GM12878 (cell line): ENCODE measurements at regions not wholly inside any gene's neighbourhood (a gene's known extent, or its start where the extent isn't known, plus 50 kb on each side); places are given as distances from the start of the nearest gene placed in this dataset.

Source experiments
- ATAC-seq: fragments of 200-7000 bp; cut with Tn5 transposase; 3 replicates; pipeline ENCODE4 v1.9.1; 2020; ENCODE audit warnings: mild to moderate bottlenecking, moderate library complexity
- BruUV-seq: library from RNA; stranded (reverse); fragments of 400-500 nt; replicated peaks from 2 replicates; lab custom pipeline; 2021; lab: Mats Ljungman, UMichigan
- CTCF ChIA-PET: fragments of 300-600 bp; sonication (Branson Sonifier 250); formaldehyde crosslinking; extraction: SDS; loops from one replicate; lab custom pipeline; 2021; ENCODE audit warnings: inconsistent platforms; lab: Yijun Ruan, JAX
- POLR2A ChIA-PET: fragments of 350-600 bp; formaldehyde crosslinking; extraction: SDS; loops from one replicate; lab custom pipeline; 2021; ENCODE audit warnings: inconsistent platforms; lab: Charles Lee
- RAD21 ChIA-PET: fragments of 300-600 bp; sonication (Branson Sonifier 250); formaldehyde crosslinking; loops from one replicate; lab custom pipeline; 2023; ENCODE audit warnings: antibody characterized with exemption; ENCODE audit not compliant: unreplicated experiment; lab: Charles Lee
- SMC1A ChIA-PET: fragments of 300-600 bp; sonication (Branson Sonifier 250); formaldehyde crosslinking; loops from one replicate; lab custom pipeline; 2023; ENCODE audit not compliant: unreplicated experiment, uncharacterized antibody; lab: Charles Lee
- DNase-seq: peaks from one replicate; pipeline ENCODE4 v3.0.0-alpha.2; 2011; ENCODE audit warnings: low read depth, low spot score
- FAIRE-seq: peaks from 3 replicates; lab custom pipeline; 2011; peaks lifted over from hg19 to GRCh38; lab: Jason Lieb, UNC
- H2AFZ ChIP-seq: 2 replicates; pipeline ENCODE4 v1.6.0; 2011; ENCODE audit warnings: low read depth, low read length, control low read depth; ENCODE audit not compliant: control insufficient read depth
- H3K27ac ChIP-seq: 2 replicates; pipeline ENCODE4 v1.5.1; 2011; ENCODE audit warnings: control low read depth; ENCODE audit not compliant: control insufficient read depth, insufficient read depth
- H3K27me3 ChIP-seq, 2 experiments: replicated peaks in 1 of 2; 2 replicates each; pipeline versions ENCODE4 v1.6.0 to v1.6.1; 2011; ENCODE audit warnings: low read length in 1 of 2; ENCODE audit not compliant: control insufficient read depth in 2 of 2, insufficient read depth in 2 of 2
- H3K36me3 ChIP-seq, 2 experiments: 2 replicates each; pipeline ENCODE4 v1.5.1; 2011; ENCODE audit warnings: low read length in 1 of 2; ENCODE audit not compliant: control insufficient read depth in 2 of 2, insufficient read depth in 2 of 2
- H3K4me1 ChIP-seq: 2 replicates; pipeline ENCODE4 v1.6.1; 2011; ENCODE audit warnings: mild to moderate bottlenecking, low read length, moderate library complexity, mixed read lengths; ENCODE audit not compliant: control insufficient read depth, insufficient read depth
- H3K4me2 ChIP-seq: 2 replicates; pipeline ENCODE4 v1.6.0; 2011; ENCODE audit warnings: control low read depth; ENCODE audit not compliant: control insufficient read depth, insufficient read depth
- H3K4me3 ChIP-seq: fragments of 200-600 bp; sonication (generic); 2 replicates; pipeline ENCODE4 v1.5.1; 2016
- H3K79me2 ChIP-seq: 2 replicates; pipeline ENCODE4 v1.6.0; 2011; ENCODE audit warnings: low read length; ENCODE audit not compliant: control insufficient read depth, insufficient read depth
- H3K9ac ChIP-seq: 2 replicates; pipeline ENCODE4 v1.8.0; 2011; ENCODE audit warnings: low read length, control low read depth, mixed read lengths; ENCODE audit not compliant: control insufficient read depth, insufficient read depth
- H3K9me3 ChIP-seq: replicated peaks from 3 replicates; pipeline ENCODE4 v1.5.1; 2011; ENCODE audit warnings: mild to moderate bottlenecking, low read length; ENCODE audit not compliant: control insufficient read depth, insufficient read depth
- H4K20me1 ChIP-seq: 2 replicates; pipeline ENCODE4 v1.6.0; 2011; ENCODE audit not compliant: control insufficient read depth, insufficient read depth
- ATF3 ChIP-seq: IDR thresholded peaks from 2 replicates; pipeline ENCODE4 v1.6.1; 2011; ENCODE audit warnings: low read depth, mild to moderate bottlenecking, low read length, moderate library complexity, borderline replicate concordance; ENCODE audit errors: extremely low read depth
- BRCA1 ChIP-seq: IDR thresholded peaks from 2 replicates; pipeline ENCODE4 v1.6.1; 2011; ENCODE audit warnings: low read depth, low read length, improper control_type of control experiment
- EZH2 ChIP-seq: IDR thresholded peaks from 2 replicates; pipeline ENCODE4 v1.6.1; 2012; ENCODE audit warnings: low read depth, mild to moderate bottlenecking, control low read depth, inconsistent platforms, low read length, borderline replicate concordance; ENCODE audit not compliant: control insufficient read depth
- JUNB ChIP-seq: IDR thresholded peaks from 2 replicates; pipeline ENCODE4 v1.6.1; 2016; ENCODE audit warnings: antibody characterized with exemption, mild to moderate bottlenecking
- MAX ChIP-seq: IDR thresholded peaks from 2 replicates; pipeline ENCODE4 v1.6.1; 2012; ENCODE audit warnings: low read depth, low read length, improper control_type of control experiment
- PAX5 ChIP-seq: IDR thresholded peaks from 2 replicates; pipeline ENCODE4 v1.6.1; 2011; ENCODE audit warnings: low read depth, low read length, borderline replicate concordance
- RB1 ChIP-seq: fragments of 450-650 bp; formaldehyde crosslinking; IDR thresholded peaks from 2 replicates; pipeline ENCODE4 v1.6.1; 2017; ENCODE audit warnings: mild to moderate bottlenecking, borderline replicate concordance
- SMAD1 ChIP-seq: fragments of 450-650 bp; IDR thresholded peaks from 2 replicates; pipeline ENCODE4 v1.6.1; 2018; ENCODE audit warnings: mild to moderate bottlenecking, low read depth; ENCODE audit not compliant: partially characterized antibody
- SREBF2 ChIP-seq: IDR thresholded peaks from 2 replicates; pipeline ENCODE4 v1.6.1; 2012; ENCODE audit warnings: mild to moderate bottlenecking, low read length
- ZBTB33 ChIP-seq: fragments of 450-650 bp; IDR thresholded peaks from 2 replicates; pipeline ENCODE4 v1.6.1; 2017; ENCODE audit warnings: mild to moderate bottlenecking
- ZBTB4 ChIP-seq: fragments of 450-650 bp; formaldehyde crosslinking; IDR thresholded peaks from 2 replicates; pipeline ENCODE4 v1.4.0; 2022; ENCODE audit warnings: mild to moderate bottlenecking, moderate library complexity
- ZNF207 ChIP-seq: fragments of 450-650 bp; IDR thresholded peaks from 2 replicates; pipeline ENCODE4 v1.6.1; 2014; ENCODE audit warnings: antibody characterized with exemption, mild to moderate bottlenecking, borderline replicate concordance
- ZNF274 ChIP-seq: IDR thresholded peaks from one replicate; pipeline ENCODE4 v1.8.0; 2011; ENCODE audit not compliant: insufficient read length, insufficient read depth
- WGBS: methylation state at CpG from one replicate; pipeline ENCODE4 v1.1.6; 2016; ENCODE audit warnings: low lambda C conversion rate; ENCODE audit not compliant: insufficient replicate concordance, insufficient coverage; ENCODE audit errors: missing lambda C conversion rate; 5-methylcytosine and 5-hydroxymethylcytosine counted together
- in situ Hi-C: fragments of 300-500 bp; cut with MboI; formaldehyde crosslinking; loops from 9 replicates; pipeline ENCODE4 v1.14.3; 2018; ENCODE audit warnings: mixed read lengths
- intact Hi-C: fragments of 100-400 bp; cut with micrococcal nuclease; formaldehyde crosslinking; loops from one replicate; pipeline ENCODE4 v1.14.2; 2022; ENCODE audit not compliant: unreplicated experiment
- TF ChIP-seq, protein P1 (sequence below): IDR thresholded peaks from 2 replicates; pipeline ENCODE4 v1.6.1; 2012; ENCODE audit warnings: low read depth, low read length, improper control_type of control experiment
- TF ChIP-seq, protein P2 (sequence below): fragments of 450-650 bp; IDR thresholded peaks from 2 replicates; pipeline ENCODE4 v1.6.1; 2017; ENCODE audit warnings: antibody characterized with exemption, mild to moderate bottlenecking, moderate library complexity

- Histone ChIP-seq H3K27ac (no peak overlapping the region), H2AFZ (no peak overlapping the region), H3K9me3 (no peaks in the 10 kb centered on the region), H3K4me3 (no peak overlapping the region), H3K79me2 (no peaks in the 10 kb centered on the region), H3K36me3 (no peaks in the 10 kb centered on the region), H3K4me1 (no peaks in the 10 kb centered on the region), H3K4me2 (no peak overlapping the region), H3K27me3 (no peaks in the 10 kb centered on the region), H4K20me1 (no peaks in the 10 kb centered on the region), H3K9ac (no peak overlapping the region)
- RAD21 ChIA-PET = no interaction called here
- intact Hi-C loops (no loop called here), in situ Hi-C loops (no loop called here)
- FAIRE-seq = no peak
- SMC1A ChIA-PET = no interaction called here
- 0% methylated on average over 2 of the region's 2 CpGs for WGBS
- DNase-seq = no peak
- POLR2A ChIA-PET = no interaction called here
- CTCF ChIA-PET = no interaction called here
- BruUV-seq = no TSS peak
- ATAC-seq = no peak
- TF ChIP-seq PAX5 = no peak
- TF ChIP-seq EZH2 = no peak
- no peak for TF ChIP-seq ZNF207
- TF ChIP-seq SMAD1 = no peak
- TF ChIP-seq ZBTB4 = no peak
- TF ChIP-seq, protein P1, sequence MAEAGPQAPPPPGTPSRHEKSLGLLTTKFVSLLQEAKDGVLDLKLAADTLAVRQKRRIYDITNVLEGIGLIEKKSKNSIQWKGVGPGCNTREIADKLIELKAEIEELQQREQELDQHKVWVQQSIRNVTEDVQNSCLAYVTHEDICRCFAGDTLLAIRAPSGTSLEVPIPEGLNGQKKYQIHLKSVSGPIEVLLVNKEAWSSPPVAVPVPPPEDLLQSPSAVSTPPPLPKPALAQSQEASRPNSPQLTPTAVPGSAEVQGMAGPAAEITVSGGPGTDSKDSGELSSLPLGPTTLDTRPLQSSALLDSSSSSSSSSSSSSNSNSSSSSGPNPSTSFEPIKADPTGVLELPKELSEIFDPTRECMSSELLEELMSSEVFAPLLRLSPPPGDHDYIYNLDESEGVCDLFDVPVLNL = no peak
- TF ChIP-seq SREBF2 = no peak
- TF ChIP-seq ATF3 = no peak
- no peak for TF ChIP-seq BRCA1
- TF ChIP-seq, protein P2, sequence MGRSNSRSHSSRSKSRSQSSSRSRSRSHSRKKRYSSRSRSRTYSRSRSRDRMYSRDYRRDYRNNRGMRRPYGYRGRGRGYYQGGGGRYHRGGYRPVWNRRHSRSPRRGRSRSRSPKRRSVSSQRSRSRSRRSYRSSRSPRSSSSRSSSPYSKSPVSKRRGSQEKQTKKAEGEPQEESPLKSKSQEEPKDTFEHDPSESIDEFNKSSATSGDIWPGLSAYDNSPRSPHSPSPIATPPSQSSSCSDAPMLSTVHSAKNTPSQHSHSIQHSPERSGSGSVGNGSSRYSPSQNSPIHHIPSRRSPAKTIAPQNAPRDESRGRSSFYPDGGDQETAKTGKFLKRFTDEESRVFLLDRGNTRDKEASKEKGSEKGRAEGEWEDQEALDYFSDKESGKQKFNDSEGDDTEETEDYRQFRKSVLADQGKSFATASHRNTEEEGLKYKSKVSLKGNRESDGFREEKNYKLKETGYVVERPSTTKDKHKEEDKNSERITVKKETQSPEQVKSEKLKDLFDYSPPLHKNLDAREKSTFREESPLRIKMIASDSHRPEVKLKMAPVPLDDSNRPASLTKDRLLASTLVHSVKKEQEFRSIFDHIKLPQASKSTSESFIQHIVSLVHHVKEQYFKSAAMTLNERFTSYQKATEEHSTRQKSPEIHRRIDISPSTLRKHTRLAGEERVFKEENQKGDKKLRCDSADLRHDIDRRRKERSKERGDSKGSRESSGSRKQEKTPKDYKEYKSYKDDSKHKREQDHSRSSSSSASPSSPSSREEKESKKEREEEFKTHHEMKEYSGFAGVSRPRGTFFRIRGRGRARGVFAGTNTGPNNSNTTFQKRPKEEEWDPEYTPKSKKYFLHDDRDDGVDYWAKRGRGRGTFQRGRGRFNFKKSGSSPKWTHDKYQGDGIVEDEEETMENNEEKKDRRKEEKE = no peak
- TF ChIP-seq JUNB = no peak
- TF ChIP-seq ZNF274 = no peak
- TF ChIP-seq ZBTB33 = no peak
- no peak for TF ChIP-seq MAX
- TF ChIP-seq RB1 = no peak
Measured at GRCh38 chr14:83042858-83043257, 1509.2 kb upstream of the SEL1L start.
